ENCODE measurements at regions not wholly inside any gene's neighbourhood (a gene's known extent, or its start where the extent isn't known, plus 50 kb on each side); places are given as distances from the start of the nearest gene placed in this dataset.

- H3K27me3 Mint-ChIP-seq (ENCODE audit: unreplicated experiment) = no peaks in the 10 kb centered on the region
Observed at GRCh38 chr1:239835946-239836440, 255.7 kb upstream of the FMN2 start.

GRCh38 chr1:239840336-239840735 lies 251.3 kb upstream of the FMN2 start:
- no peak overlapping the region for H3K27ac Mint-ChIP-seq (ENCODE audit: unreplicated experiment)
- no peak for TF ChIP-seq CTCF (IDR thresholded peaks at IDR 0.05; ENCODE audit: unreplicated experiment)
- H3K9me3 Mint-ChIP-seq (ENCODE audit: low read depth, unreplicated experiment) = no peaks in the 10 kb centered on the region
- H3K36me3 Mint-ChIP-seq (ENCODE audit: insufficient read depth, unreplicated experiment) = no peaks in the 10 kb centered on the region
- intact Hi-C loops (cut with micrococcal nuclease; ENCODE audit: unreplicated experiment) = no loop called here
- no peak for DNase-seq
- no peaks in the 10 kb centered on the region for H3K27me3 Mint-ChIP-seq (ENCODE audit: unreplicated experiment)
- no TSS peak for BruUV-seq (replicated peaks)
- CTCF ChIA-PET = no interaction called here
- no peak overlapping the region for H3K4me3 Mint-ChIP-seq (ENCODE audit: low read depth, unreplicated experiment)
- no peaks in the 10 kb centered on the region for H3K4me1 Mint-ChIP-seq (ENCODE audit: low read depth, unreplicated experiment)

More at GRCh38 chr1:239835946-239836440, 255.7 kb upstream of the FMN2 start:
- Mint-ChIP-seq H3K27ac (ENCODE audit: unreplicated experiment) (no peak overlapping the region), H3K36me3 (ENCODE audit: insufficient read depth, unreplicated experiment) (no peaks in the 10 kb centered on the region), H3K4me1 (ENCODE audit: low read depth, unreplicated experiment) (peaks cover 14% of the 10 kb centered on the region), H3K9me3 (ENCODE audit: low read depth, unreplicated experiment) (no peaks in the 10 kb centered on the region), H3K4me3 (ENCODE audit: low read depth, unreplicated experiment) (no peak overlapping the region)
- BruUV-seq (replicated peaks) = no TSS peak
- TF ChIP-seq CTCF (IDR thresholded peaks at IDR 0.05; ENCODE audit: unreplicated experiment) = no peak
- CTCF ChIA-PET = no interaction called here
- DNase-seq = no peak
- intact Hi-C loops (cut with micrococcal nuclease; ENCODE audit: unreplicated experiment) = no loop called here

- intact Hi-C loops (cut with micrococcal nuclease; ENCODE audit: unreplicated experiment) = no loop called here
- no peaks in the 10 kb centered on the region for H3K9me3 Mint-ChIP-seq (ENCODE audit: low read depth, unreplicated experiment)
- BruUV-seq (replicated peaks) = no TSS peak
- H3K27me3 Mint-ChIP-seq (ENCODE audit: unreplicated experiment) = no peaks in the 10 kb centered on the region
- no peak overlapping the region for H3K4me3 Mint-ChIP-seq (ENCODE audit: low read depth, unreplicated experiment)
- no peak for DNase-seq
- no peak for TF ChIP-seq CTCF (IDR thresholded peaks at IDR 0.05; ENCODE audit: unreplicated experiment)
- H3K27ac Mint-ChIP-seq (ENCODE audit: unreplicated experiment) = no peak overlapping the region
- no peaks in the 10 kb centered on the region for H3K4me1 Mint-ChIP-seq (ENCODE audit: low read depth, unreplicated experiment)
- no peaks in the 10 kb centered on the region for H3K36me3 Mint-ChIP-seq (ENCODE audit: insufficient read depth, unreplicated experiment)
- CTCF ChIA-PET = no interaction called here
Observed at GRCh38 chr1:239840790-239841189, 250.9 kb upstream of the FMN2 start.

GRCh38 chr1:239841631-239842030 lies 250.1 kb upstream of the FMN2 start:
- CTCF ChIA-PET = no interaction called here
- H3K27me3 Mint-ChIP-seq (ENCODE audit: unreplicated experiment) = no peaks in the 10 kb centered on the region
- BruUV-seq (replicated peaks) = no TSS peak
- H3K4me1 Mint-ChIP-seq (ENCODE audit: low read depth, unreplicated experiment) = no peaks in the 10 kb centered on the region
- no peaks in the 10 kb centered on the region for H3K9me3 Mint-ChIP-seq (ENCODE audit: low read depth, unreplicated experiment)
- TF ChIP-seq CTCF (IDR thresholded peaks at IDR 0.05; ENCODE audit: unreplicated experiment) = no peak
- intact Hi-C loops (cut with micrococcal nuclease; ENCODE audit: unreplicated experiment) = no loop called here
- no peak overlapping the region for H3K27ac Mint-ChIP-seq (ENCODE audit: unreplicated experiment)
- no peaks in the 10 kb centered on the region for H3K36me3 Mint-ChIP-seq (ENCODE audit: insufficient read depth, unreplicated experiment)
- no peak for DNase-seq
- H3K4me3 Mint-ChIP-seq (ENCODE audit: low read depth, unreplicated experiment) = no peak overlapping the region
